NCI-H460 (cell line): ENCODE measurements at regions not wholly inside any gene's neighbourhood (a gene's known extent, or its start where the extent isn't known, plus 50 kb on each side); places are given as distances from the start of the nearest gene placed in this dataset.
A peak's percentile ranks its signal among the peaks of the same experiment; 100 is the strongest.
"Not testable (repeated sequence)": the region's sequence is repeated elsewhere in the genome, so short reads cannot be mapped to it uniquely, and the experiment has no call there.

Experiments
- DNase-seq: peaks from one replicate; pipeline ENCODE4 v3.0.0-alpha.2; 2016; ENCODE audit warnings: low read depth; ENCODE audit errors: extremely low read depth

DNA sequence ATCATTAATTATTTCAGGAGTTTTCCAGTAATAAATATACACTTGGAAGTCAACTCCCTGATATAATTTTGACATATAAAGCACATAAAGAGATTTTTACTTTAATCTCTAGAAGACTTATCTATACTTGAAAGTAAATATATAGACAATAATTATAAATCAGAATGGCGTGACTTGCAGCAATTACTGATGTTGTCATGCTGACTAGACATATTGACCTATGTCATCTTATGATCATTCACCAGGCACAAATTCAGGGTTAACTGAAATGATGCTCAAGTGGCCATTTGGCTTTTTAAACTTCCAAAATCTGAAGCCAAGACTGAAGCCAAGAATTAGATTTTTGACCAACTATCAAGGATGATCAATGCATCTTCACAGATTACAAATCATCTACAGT, 192.2 kb downstream of the MCHR2 start:
- no peak for DNase-seq

- DNase-seq = no peak
Measured at GRCh38 chr6:99802396-99803031, 191.5 kb downstream of the MCHR2 start.

DNA sequence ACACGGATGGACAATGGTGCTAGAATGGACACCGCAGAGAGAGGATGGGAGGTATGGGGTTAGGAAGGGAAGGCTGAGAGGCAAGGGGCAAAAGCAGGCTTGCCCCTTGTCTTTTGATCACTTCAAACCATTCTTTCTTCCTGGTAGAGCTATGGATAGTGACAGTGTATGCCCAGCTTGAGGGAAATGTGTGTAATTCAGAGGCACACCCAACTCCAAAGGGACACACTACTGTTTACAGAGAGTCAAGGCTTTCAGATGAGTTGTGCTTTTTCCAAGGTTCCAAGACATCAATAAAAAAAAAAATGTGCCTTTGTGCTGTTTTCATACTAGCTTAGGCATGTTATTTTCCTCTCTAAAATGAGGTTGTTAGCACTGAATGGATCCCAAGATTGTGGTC, 185.0 kb downstream of the MCHR2 start:
- no peak for DNase-seq

- no peak for DNase-seq
Measured at GRCh38 chr6:99810295-99810694, 183.7 kb downstream of the MCHR2 start.

DNA sequence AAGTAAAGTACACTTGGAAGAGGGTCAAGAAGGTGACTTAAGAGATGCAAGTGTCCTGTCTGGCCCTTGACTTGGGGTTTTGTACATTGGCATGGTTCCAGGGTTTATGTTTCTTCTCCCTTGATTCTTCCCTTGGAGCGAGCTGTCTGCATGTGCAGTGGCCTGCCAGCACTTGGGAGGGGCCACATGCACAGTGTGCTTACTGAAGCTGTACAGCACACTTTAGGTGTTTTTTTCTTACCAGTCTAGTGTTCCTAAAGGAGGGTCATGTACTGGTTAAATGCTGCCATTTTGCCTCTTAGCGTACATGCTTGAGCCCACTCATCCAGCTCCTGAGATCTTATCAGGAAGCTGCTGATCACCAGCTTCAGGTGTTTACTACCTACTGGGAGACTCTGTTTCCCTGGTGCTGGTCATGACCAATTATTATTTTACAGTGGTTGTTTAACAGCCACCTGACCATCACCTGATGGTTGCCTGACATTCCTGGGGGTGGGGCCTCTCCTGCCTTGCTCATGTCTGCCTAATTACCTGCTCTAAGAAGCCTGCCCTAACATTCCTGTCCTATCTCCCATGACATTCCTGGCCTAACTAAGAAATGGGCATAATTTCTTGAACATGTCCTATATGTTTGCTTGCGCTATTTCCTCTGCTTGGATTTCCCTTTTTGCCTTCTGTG, 182.9 kb downstream of the MCHR2 start:
- no peak for DNase-seq

- DNase-seq = no peak
Measured at GRCh38 chr6:99811636-99812035, 182.4 kb downstream of the MCHR2 start.

DNA sequence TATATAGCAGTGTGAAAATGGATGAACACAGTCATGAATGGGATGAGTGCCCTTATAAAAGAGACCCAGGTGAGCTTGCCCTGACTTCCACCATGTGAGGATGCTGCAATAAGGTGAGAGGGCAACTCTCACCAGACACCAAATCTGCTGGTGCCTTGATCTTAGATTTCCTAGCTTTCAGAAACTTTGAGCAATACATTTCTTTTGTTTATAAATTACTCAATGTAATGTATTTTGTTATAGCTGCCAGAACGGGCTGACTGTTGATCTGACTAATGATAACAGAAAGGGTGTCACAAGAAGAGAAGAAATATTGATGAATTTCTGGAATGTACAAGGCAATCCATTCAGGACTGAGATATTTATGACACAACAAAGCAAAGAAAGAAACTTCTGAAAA, 180.5 kb downstream of the MCHR2 start:
- no peak for DNase-seq

DNA sequence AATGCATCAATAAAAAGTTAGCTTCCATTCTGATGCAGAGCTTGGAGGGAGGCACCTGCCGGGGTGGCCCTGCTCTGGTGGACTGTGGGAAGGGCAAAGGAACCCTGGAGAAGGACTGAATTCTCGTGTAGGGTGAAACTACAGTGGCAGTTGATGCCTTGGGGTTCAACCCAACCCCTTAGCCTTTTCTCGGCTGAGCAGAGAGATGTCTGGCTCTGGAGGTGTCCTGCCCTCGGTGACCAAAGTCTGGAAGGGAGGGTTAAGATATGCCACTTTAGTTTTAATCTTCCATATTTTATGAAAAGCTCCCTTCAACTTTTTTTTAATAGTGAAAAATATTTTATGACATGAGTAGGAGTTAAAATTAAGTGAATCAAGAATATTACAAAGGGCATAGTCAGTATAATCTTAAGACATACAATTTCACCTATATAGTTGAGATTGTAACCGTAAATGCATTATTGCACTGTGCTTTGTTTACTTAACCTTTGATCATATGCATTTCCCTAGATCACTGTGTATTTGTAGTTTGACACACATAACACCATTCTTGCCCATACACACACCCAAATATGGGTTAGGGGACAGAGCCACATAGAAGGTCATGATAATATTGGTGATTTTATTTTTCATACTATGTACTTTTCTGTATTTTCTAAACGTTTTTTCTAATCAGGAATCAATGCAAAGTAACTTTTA, 179.6 kb downstream of the MCHR2 start:
- no peak for DNase-seq

- no peak for DNase-seq
Measured at GRCh38 chr6:99816795-99817194, 177.2 kb downstream of the MCHR2 start.

DNA sequence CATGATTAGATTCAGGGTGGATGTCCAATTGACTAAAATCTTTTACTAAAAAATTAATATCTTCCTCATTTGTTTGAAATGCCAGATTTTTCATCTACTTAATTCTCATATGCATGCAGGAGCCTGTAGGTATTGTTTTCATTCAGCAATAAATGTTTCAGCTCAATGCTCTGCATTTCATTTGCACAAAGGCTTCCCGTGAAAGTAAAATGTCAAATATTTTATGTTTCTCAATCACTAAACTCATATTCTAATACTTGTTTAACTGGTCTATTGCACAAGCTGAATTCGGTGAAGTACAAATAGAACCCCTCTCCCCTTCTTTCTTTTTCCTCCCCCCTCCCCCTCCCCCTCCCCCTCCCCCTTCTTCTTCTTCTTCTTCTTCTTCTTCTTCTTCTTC, 175.9 kb downstream of the MCHR2 start:
- DNase-seq = no peak

DNA sequence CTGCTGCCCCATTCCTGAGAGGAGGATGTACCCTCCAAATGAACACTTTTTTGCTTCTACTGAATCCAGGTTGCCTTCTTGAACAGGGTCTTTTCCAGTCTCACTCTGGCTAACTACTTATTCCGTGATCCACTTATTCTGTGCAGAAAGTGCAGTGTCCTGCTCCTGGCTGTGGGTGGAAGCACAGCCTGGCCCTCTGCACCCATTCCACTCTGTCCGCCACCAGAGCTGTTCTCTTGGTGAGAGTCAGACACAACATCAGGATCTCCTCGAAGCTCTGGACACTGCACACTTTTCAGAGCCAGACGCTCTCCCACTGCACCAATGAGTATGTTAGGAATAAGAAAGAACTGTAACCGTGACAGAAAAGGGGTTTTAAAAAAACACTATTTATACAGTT, 174.2 kb downstream of the MCHR2 start:
- no peak for DNase-seq

DNA sequence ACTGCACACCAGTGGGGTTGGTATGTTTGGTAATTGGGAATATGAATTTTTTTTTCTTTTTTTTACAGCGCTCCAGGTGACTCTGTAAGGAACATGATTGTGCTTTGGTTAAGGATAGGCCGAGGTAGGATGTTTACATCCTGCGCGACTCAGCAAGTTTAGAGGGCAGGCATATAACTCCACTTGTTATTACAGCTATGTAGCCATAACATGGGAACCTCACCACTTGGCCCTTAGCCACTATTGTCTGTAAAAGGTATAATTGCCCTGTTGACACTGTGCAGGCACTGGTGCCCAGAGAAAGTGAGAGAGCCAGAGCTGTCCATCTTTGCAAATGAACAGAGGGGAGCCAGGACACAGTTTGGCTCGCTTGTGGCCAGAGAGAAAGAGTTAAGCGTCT, 172.9 kb downstream of the MCHR2 start:
- no peak for DNase-seq

DNA sequence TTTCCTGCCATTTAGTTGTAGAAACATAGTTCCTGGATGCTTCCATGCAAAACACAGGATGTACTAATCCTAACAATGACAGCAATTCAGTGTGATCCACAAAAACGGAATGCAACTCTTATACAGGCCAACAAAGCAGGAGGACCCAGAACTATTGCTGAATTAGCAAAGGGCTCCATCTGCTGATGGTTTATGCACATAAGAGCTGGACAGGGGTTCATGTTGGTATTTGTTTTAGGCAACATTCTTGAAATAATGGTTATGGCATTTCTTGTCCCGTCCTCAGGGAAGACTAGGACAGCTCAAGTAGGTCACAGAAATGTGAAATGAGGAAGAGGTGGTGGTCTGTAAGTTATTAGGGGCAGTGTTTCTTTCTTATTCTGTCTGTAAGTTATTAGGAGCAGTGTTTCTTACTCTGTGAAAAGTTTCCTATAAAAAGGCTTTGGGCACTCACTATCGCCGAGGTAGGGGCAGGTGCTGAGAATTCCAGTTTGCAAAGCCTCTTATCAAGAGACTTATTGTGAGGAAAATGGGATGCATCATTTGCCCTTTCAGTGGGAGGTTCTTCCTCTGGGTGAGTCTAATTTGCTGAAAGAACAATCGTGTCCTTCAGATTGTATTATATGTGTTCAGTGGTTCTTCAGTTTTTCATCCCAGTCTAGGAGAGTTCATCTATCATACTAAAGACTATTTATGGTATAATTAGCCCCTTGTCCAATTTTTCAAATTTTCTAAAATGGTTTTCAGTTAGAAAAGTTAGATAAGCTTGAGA, 171.1 kb downstream of the MCHR2 start:
- peak; percentile 57 for DNase-seq

- not testable (repeated sequence) for DNase-seq
Measured at GRCh38 chr6:99823513-99824235, 170.3 kb downstream of the MCHR2 start.

- no peak for DNase-seq
Measured at GRCh38 chr6:99833034-99833433, 161.0 kb downstream of the MCHR2 start.

- DNase-seq = no peak
Measured at GRCh38 chr6:99836471-99836870, 157.6 kb downstream of the MCHR2 start.

DNA sequence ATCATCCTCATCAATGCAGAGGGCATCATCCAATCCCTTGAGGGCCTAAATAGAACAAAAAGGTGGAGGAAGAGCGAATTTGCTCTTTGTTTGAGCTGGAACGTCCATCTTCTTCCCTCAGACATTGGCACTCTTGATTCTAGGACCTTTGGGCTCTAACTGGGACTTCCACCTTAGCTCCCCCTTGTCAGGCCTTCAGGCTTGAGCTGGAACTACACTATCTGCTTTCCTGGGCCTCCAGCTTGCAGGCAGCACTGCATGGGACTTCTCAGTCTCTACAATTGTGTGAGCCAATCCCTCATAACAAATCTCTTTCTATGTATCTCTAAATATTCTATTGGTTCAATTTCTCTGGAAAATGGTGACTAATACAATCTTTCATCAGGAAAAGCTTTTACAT, 155.4 kb downstream of the MCHR2 start:
- DNase-seq = no peak

- DNase-seq = no peak
Measured at GRCh38 chr6:99841297-99841696, 152.7 kb downstream of the MCHR2 start.

- DNase-seq = no peak
Measured at GRCh38 chr6:99846006-99846405, 148.0 kb downstream of the MCHR2 start.

DNA sequence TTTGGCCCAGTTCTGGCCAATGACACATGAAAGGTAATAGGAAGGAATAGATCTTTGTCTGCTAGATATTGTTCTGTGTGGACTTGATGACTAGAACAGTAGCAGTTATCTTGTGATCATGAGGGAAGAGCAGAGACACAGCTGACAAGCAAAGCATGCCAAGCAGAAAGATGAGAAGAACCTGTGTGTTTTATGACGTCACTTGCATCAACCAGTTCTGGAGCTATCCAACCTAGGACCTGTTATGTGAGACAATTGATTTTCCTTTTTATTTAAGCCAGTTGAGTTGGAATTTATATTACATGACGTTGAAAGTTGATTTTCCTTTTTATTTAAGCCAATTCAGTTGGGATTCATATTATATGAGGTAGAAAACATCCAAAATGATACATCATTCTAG, 143.2 kb downstream of the MCHR2 start:
- no peak for DNase-seq

- DNase-seq = no peak
Measured at GRCh38 chr6:99852031-99852430, 142.0 kb downstream of the MCHR2 start.
